Breast epithelium (tissue), 3 donors: ENCODE measurements at regions not wholly inside any gene's neighbourhood (a gene's known extent, or its start where the extent isn't known, plus 50 kb on each side); places are given as distances from the start of the nearest gene placed in this dataset.

Source experiments
- POLR2A ChIP-seq: fragments of 450-650 bp; IDR thresholded peaks from one replicate; pipeline ENCODE4 v1.6.1; 2016; ENCODE audit warnings: antibody characterized with exemption, mild to moderate bottlenecking, moderate library complexity
- POLR2AphosphoS5 ChIP-seq, 3 donors: sonication (generic); formaldehyde crosslinking; IDR thresholded peaks; one replicate each; pipeline ENCODE4 v1.6.1; 2017; ENCODE audit warnings: antibody characterized with exemption in 3 of 3
- TF ChIP-seq, protein P1 (sequence below), 3 donors: fragments of 450-650 bp; IDR thresholded peaks; one replicate each; pipeline ENCODE4 v1.5.1; 2016 to 2017; ENCODE audit warnings: antibody characterized with exemption in 3 of 3, mild to moderate bottlenecking in 3 of 3, moderate library complexity in 3 of 3

DNA sequence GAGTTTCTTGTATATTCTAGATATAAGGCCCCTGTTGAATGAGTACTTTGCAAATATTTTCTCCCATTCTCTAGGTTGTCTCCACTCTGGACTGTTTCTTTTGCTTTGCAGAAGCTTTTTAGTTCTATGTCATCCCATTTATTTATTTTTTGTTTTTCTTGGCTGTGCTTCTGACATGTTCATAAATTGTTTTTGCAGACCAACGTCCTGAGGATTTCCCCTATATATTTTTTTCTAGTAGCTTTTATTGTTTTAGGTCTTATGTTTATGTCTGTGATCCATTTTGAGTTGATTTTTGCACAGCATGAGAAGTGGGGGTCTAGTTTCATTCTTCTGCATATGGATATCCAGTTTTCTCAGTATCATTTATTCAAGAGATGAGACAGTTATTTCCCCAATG, 70.4 kb upstream of the BTG1 start:
- TF ChIP-seq POLR2AphosphoS5 (IDR thresholded peaks at IDR 0.05) (no peak), POLR2A (no peak)
- TF ChIP-seq, protein P1, sequence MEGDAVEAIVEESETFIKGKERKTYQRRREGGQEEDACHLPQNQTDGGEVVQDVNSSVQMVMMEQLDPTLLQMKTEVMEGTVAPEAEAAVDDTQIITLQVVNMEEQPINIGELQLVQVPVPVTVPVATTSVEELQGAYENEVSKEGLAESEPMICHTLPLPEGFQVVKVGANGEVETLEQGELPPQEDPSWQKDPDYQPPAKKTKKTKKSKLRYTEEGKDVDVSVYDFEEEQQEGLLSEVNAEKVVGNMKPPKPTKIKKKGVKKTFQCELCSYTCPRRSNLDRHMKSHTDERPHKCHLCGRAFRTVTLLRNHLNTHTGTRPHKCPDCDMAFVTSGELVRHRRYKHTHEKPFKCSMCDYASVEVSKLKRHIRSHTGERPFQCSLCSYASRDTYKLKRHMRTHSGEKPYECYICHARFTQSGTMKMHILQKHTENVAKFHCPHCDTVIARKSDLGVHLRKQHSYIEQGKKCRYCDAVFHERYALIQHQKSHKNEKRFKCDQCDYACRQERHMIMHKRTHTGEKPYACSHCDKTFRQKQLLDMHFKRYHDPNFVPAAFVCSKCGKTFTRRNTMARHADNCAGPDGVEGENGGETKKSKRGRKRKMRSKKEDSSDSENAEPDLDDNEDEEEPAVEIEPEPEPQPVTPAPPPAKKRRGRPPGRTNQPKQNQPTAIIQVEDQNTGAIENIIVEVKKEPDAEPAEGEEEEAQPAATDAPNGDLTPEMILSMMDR (IDR thresholded peaks at IDR 0.05): no peak
